Upper lobe of left lung (tissue), 4 donors: ENCODE measurements at regions not wholly inside any gene's neighbourhood (a gene's known extent, or its start where the extent isn't known, plus 50 kb on each side); places are given as distances from the start of the nearest gene placed in this dataset.

Source experiments
- EP300 ChIP-seq, 4 donors: sonication (generic); formaldehyde crosslinking; IDR thresholded peaks; one replicate each; pipeline ENCODE4 v1.5.1; 2017; ENCODE audit warnings: antibody characterized with exemption in 4 of 4, control low read depth in 2 of 4
- POLR2A ChIP-seq, 4 donors: fragments of 450-650 bp; IDR thresholded peaks; one replicate each; pipeline ENCODE4 v1.5.1; 2016 to 2017; ENCODE audit warnings: antibody characterized with exemption in 4 of 4, mild to moderate bottlenecking in 2 of 4
- POLR2AphosphoS5 ChIP-seq, 2 donors: sonication (generic); formaldehyde crosslinking; IDR thresholded peaks; one replicate each; pipeline ENCODE4 v1.5.1; 2017; ENCODE audit warnings: antibody characterized with exemption in 2 of 2
- TF ChIP-seq, protein P1 (sequence below), 6 experiments: fragments of 450-650 bp in 4 of 6; fragments of 200-600 bp in 2 of 6; sonication (generic) in 2 of 6; IDR thresholded peaks; one replicate each; pipeline ENCODE4 v1.5.1; 2016 to 2019; ENCODE audit warnings: antibody characterized with exemption in 6 of 6

DNA sequence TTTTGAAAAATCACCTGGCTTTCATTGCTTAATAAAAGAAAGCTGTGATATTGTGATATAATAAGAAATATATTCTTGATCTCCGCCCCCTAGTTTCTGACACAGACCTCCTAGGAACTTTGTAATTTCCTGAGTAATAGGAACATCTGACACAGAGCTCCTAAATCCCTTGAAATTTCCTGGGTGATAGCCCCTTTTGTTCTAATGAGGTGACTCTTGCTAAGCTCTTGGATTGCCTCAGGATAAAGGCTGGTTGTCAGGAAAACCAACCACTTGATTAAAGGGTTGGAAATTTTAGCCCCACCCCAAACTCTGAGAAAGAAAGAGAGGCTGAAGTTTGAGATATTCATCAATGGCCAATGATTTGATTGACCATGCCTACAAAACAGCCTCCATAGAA is 326.4 kb upstream of the KIF2B start:
- TF ChIP-seq POLR2AphosphoS5 (IDR thresholded peaks at IDR 0.05) (no peak), POLR2A (IDR thresholded peaks at IDR 0.05) (no peak), EP300 (IDR thresholded peaks at IDR 0.05) (no peak)
- TF ChIP-seq, protein P1, sequence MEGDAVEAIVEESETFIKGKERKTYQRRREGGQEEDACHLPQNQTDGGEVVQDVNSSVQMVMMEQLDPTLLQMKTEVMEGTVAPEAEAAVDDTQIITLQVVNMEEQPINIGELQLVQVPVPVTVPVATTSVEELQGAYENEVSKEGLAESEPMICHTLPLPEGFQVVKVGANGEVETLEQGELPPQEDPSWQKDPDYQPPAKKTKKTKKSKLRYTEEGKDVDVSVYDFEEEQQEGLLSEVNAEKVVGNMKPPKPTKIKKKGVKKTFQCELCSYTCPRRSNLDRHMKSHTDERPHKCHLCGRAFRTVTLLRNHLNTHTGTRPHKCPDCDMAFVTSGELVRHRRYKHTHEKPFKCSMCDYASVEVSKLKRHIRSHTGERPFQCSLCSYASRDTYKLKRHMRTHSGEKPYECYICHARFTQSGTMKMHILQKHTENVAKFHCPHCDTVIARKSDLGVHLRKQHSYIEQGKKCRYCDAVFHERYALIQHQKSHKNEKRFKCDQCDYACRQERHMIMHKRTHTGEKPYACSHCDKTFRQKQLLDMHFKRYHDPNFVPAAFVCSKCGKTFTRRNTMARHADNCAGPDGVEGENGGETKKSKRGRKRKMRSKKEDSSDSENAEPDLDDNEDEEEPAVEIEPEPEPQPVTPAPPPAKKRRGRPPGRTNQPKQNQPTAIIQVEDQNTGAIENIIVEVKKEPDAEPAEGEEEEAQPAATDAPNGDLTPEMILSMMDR (IDR thresholded peaks at IDR 0.05) = no peak
